ENCODE measurements at regions not wholly inside any gene's neighbourhood (a gene's known extent, or its start where the extent isn't known, plus 50 kb on each side); places are given as distances from the start of the nearest gene placed in this dataset.

DNA sequence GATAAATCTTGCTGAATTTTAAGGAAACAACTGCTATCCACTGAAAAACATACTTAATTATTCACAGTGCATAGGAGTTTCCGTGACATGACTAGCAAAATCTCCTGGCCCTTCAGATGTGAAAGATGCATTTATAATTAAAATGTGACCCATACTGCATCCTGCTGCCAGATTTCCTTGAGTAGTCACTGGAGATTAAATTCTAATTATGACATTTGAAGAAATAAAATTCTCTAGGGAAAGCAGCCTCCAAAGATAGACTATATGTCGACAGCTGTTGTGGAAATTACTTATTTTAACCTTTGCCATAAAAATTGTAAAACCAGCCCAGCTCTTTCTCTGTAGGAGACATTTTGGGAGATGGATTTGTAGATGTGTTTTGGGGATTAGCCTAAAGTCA, 193.6 kb upstream of the SMC2 start:
- no peak for TF ChIP-seq POLR2A (IDR thresholded peaks at IDR 0.05)
- TF ChIP-seq, protein P1, sequence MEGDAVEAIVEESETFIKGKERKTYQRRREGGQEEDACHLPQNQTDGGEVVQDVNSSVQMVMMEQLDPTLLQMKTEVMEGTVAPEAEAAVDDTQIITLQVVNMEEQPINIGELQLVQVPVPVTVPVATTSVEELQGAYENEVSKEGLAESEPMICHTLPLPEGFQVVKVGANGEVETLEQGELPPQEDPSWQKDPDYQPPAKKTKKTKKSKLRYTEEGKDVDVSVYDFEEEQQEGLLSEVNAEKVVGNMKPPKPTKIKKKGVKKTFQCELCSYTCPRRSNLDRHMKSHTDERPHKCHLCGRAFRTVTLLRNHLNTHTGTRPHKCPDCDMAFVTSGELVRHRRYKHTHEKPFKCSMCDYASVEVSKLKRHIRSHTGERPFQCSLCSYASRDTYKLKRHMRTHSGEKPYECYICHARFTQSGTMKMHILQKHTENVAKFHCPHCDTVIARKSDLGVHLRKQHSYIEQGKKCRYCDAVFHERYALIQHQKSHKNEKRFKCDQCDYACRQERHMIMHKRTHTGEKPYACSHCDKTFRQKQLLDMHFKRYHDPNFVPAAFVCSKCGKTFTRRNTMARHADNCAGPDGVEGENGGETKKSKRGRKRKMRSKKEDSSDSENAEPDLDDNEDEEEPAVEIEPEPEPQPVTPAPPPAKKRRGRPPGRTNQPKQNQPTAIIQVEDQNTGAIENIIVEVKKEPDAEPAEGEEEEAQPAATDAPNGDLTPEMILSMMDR (IDR thresholded peaks at IDR 0.05), result no peak
- Histone ChIP-seq H3K9me3 (replicated peaks in 1 of 3) (no peaks in the 10 kb centered on the region), H3K4me3 (no peak overlapping the region), H3K27me3 (no peaks in the 10 kb centered on the region), H3K4me1 (replicated peaks in 1 of 2) (no peaks in the 10 kb centered on the region), H3K27ac (no peak overlapping the region), H3K36me3 (replicated peaks in 1 of 2) (no peaks in the 10 kb centered on the region)
- DNase-seq, result no peak
- WGBS, 4 donors, result 53 to 55% (median 54%) methylated on average over 2 of the region's 2 CpGs
- intact Hi-C loops (cut with DNase I), result no loop called here

DNA sequence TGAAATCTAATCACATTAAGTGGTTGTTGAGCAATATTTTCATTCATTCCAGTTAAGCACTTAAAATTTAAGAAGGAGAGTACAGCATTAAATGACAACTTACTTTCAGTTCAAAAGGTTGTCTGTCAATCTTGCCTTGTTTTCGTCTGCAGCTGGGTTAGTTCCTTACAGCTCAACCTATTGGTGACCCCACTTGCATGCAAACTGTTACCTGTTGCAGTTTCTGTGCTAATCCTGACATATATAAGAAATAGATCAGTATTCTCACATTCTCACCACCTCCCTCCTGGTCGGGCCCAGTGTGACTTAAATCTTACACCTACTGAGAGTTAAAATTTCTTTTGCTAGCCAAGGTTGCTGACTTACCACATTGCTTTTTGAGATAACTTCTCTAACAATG, 191.8 kb upstream of the SMC2 start:
- H3K4me1 ChIP-seq (replicated peaks in 1 of 2), result no peaks in the 10 kb centered on the region
- intact Hi-C loops (cut with DNase I), result no loop called here
- H3K27ac ChIP-seq, result no peak overlapping the region
- H3K36me3 ChIP-seq (replicated peaks in 1 of 2), result no peaks in the 10 kb centered on the region
- no peaks in the 10 kb centered on the region for H3K27me3 ChIP-seq
- H3K4me3 ChIP-seq, result no peak overlapping the region
- H3K9me3 ChIP-seq (replicated peaks in 1 of 3), result no peaks in the 10 kb centered on the region
- WGBS, 4 donors, result 58 to 68% (median 61%) methylated on average over 2 of the region's 2 CpGs
- TF ChIP-seq, protein P1 (IDR thresholded peaks at IDR 0.05), result no peak
- TF ChIP-seq POLR2A (IDR thresholded peaks at IDR 0.05), result no peak
- DNase-seq, result no peak

DNA sequence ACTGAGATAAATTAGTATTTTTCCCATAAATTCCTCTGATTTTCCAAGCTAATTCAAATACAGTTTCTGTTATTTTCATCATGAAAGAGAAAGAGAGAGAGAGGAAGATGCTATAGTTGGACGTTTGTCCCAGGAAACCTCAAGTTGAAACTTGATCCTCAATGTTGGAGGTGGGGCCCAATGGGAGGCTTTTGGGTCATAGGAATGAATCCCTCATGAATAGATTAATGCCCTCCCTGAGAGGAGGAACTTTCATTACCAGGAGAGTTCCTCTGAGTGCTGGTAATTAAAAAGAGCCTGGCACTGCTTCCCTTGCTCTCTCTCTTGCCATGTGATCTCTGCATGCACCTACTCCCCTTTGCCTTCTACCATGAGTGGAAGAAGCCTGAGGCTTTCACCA, 189.9 kb upstream of the SMC2 start:
- Histone ChIP-seq H3K4me1 (replicated peaks in 1 of 2) (no peaks in the 10 kb centered on the region), H3K27ac (no peak overlapping the region), H3K4me3 (no peak overlapping the region), H3K9me3 (replicated peaks in 1 of 3) (no peaks in the 10 kb centered on the region), H3K27me3 (no peaks in the 10 kb centered on the region), H3K36me3 (replicated peaks in 1 of 2) (no peaks in the 10 kb centered on the region)
- intact Hi-C loops (cut with DNase I), result no loop called here
- 13 to 17% (median 14%) methylated on average over 1 of the region's 1 CpG for WGBS, 4 donors
- no peak for TF ChIP-seq POLR2A (IDR thresholded peaks at IDR 0.05)
- TF ChIP-seq, protein P1 (IDR thresholded peaks at IDR 0.05), result no peak
- DNase-seq, result no peak

DNA sequence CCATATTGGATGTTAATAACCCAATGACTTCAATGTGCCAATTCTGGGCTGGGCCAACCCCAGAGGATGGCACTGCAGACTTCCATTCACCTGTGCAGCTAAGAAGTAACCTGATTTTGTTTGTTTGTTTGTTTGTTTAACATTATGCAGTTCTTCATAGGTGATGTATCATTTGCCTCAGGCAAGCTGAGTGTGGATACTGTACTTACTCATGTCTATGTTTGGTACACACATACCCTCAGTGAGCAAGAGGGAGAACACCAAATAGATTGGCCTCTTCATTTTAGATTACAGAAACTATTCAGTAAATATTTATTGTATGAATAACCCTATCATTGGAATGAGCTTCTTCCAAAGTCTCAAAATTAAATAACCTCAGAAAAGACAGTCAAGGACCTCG, 180.2 kb upstream of the SMC2 start:
- Histone ChIP-seq H3K9me3 (replicated peaks in 1 of 3) (no peaks in the 10 kb centered on the region), H3K27me3 (no peaks in the 10 kb centered on the region), H3K4me3 (no peak overlapping the region), H3K27ac (no peak overlapping the region), H3K4me1 (replicated peaks in 1 of 2) (no peaks in the 10 kb centered on the region), H3K36me3 (replicated peaks in 1 of 2) (no peaks in the 10 kb centered on the region)
- intact Hi-C loops (cut with DNase I), result no loop called here
- 55 to 74% (median 64%) methylated on average over 1 of the region's 1 CpG for WGBS, 4 donors
- TF ChIP-seq, protein P1 (IDR thresholded peaks at IDR 0.05), result no peak
- TF ChIP-seq POLR2A (IDR thresholded peaks at IDR 0.05), result no peak
- DNase-seq, result no peak

Data from adrenal gland (tissue), 9 donors.